ENCODE measurements at regions not wholly inside any gene's neighbourhood (a gene's known extent, or its start where the extent isn't known, plus 50 kb on each side); places are given as distances from the start of the nearest gene placed in this dataset.

- DNase-seq: no peak
These were observed 89.2 kb downstream of the KCNRG start for GRCh38 chr13:50104493-50104892.

DNA sequence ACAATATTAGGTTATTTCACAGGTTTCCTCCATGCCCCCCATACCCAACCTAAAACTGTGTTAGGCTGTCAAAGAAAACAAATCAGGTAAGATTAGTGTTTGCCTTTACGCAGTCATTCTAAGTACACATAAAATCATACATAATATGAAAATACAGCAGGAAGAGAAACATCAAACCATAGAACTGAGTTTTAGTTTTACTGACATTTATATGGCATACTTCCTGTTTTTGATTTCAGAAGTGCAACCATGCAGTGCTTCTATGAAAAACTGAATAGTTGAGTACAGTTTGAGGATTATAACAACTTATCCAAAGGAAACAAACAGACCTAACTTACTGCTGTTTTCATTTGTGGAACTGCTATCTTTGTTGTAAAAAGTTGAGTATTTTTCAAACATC, 91.3 kb downstream of the KCNRG start:
- no peak for DNase-seq

DNA sequence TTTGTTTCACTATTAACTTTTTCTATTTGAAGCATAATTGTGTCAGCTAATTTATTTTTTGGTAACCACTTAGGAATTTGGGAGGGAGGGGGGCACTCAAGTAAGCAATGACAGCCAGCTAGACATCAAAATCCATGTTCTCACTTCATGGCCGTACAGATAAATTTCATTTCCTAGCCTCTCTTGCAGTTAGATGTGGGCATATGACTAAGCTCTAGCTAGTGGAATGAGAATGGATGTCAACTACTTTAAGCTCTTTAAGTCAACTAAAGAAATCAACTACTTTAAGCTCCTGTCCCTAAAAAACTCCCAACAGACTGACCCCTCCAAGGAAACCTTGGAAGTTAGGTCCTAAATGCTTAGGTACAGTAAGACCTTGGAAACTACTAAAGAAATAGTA, 92.0 kb downstream of the KCNRG start:
- DNase-seq: no peak

- no peak for DNase-seq
These were observed 99.7 kb downstream of the KCNRG start for GRCh38 chr13:50114961-50115360.

GRCh38 chr13:50115695-50116094, 100.5 kb downstream of the KCNRG start:
- no peak for DNase-seq

- no peak for DNase-seq
These were observed 101.3 kb downstream of the KCNRG start for GRCh38 chr13:50116430-50116973.

GRCh38 chr13:50119591-50119990, 104.3 kb downstream of the KCNRG start:
- DNase-seq: no peak

DNA sequence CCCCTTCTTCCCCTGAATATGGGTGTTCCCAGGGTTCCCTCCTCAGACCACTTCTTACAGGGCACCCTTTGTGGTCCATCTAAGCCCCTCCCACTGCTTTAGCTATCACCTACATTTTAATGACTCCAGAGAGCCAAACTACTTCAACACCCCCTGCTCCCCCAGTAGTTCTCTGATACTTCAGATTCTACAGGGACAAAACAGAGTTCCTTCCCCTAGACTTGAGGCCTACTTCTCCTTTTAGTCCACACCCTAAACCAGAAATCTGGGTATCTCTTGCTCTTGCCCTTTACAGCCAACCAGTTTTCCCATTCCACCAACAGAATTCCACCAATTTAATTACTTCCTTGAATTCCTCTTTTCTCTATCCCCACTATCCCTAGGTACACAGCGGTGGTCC, 107.2 kb downstream of the KCNRG start:
- DNase-seq: no peak

GRCh38 chr13:50123002-50123401, 107.8 kb downstream of the KCNRG start:
- DNase-seq: no peak

DNA sequence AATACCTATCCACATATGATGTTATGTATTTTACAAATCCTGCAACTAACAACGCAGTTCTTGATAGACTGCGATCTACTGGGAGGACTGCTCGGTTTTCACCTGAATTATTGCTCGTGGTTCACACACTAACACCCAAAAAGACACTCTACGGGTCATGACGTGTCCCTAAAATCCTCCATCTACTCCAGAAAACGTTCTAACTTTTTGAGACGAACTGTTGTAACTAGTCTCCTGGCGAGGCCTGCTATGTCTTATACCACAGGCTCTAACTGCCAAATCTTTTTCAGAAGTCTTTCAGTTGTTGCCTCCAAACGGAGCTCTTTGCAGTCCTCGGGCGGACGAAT, 108.2 kb downstream of the KCNRG start:
- DNase-seq: no peak

DNA sequence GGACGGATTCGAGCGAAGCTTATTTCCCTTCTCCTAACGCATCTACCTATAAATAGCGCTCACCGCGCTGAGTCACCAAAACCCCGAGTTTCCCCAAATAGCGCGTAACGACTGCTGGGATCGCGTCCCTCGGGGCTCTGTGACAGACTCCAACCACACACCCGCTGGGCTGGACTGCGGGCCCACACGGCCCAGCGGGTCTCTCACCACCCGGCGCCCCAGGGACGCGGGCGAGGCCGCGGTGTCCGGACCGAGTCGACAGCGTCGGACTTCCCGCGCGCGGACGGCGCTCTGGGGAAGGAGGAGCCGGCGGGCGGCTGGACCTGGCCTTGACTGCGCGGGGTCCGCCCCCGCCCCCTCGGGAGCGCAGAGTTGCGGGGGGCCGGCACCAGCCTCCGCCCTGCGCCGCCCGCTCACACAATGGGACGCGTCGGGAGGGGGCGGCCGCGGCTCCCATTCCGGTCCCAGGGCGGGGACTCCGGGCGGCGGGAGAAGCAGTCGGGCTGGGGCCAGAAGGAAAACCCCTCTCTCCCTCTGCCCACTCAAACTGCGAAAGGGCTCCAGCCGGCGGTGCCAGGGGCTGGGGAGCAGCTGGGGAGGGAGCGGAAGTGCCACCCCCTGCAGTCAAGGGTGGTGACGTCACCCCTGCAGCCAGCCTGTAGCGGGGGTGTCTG, 108.8 kb downstream of the KCNRG start:
- DNase-seq: peak; percentile 79

DNA sequence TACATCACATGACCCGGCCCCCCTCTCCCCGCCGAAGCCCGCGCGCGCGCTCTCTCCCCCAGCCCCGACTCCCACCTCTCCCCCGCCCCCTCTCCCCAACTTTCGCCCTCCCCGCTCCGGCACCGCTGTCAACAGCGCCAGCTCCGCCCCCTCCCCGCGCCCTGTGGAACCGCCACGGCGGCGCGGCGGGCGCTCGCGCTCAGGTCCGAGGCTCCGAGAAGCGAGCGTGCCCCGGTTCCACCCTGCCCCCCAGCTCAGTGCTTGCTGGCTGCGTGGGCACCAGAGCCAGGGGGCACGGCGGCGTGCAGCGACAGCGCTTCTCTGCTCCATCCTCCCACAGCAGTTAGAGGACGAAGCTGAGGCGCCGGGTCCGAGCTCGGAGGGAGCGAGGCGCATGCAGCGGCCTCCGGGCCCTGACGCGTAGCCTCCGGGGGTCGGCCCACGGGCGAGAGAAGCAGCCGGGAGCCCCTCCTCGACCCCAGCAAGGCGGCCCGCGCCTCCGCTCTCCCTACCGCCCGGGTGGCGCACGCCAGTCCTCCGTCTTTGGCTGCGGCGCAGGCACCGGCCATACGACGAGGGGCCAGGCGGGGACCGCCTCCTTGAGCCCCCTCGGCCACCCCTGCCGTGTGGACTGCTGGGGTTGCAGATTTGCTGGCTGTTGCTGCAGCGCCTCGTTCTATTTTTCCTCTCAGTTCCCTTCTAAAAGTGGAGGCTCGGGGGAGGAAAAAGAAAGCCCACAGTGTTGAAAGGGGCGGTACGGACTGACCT, 109.5 kb downstream of the KCNRG start:
- DNase-seq: peak; percentile 91

GRCh38 chr13:50125304-50125553, 110.0 kb downstream of the KCNRG start:
- no peak for DNase-seq

DNA sequence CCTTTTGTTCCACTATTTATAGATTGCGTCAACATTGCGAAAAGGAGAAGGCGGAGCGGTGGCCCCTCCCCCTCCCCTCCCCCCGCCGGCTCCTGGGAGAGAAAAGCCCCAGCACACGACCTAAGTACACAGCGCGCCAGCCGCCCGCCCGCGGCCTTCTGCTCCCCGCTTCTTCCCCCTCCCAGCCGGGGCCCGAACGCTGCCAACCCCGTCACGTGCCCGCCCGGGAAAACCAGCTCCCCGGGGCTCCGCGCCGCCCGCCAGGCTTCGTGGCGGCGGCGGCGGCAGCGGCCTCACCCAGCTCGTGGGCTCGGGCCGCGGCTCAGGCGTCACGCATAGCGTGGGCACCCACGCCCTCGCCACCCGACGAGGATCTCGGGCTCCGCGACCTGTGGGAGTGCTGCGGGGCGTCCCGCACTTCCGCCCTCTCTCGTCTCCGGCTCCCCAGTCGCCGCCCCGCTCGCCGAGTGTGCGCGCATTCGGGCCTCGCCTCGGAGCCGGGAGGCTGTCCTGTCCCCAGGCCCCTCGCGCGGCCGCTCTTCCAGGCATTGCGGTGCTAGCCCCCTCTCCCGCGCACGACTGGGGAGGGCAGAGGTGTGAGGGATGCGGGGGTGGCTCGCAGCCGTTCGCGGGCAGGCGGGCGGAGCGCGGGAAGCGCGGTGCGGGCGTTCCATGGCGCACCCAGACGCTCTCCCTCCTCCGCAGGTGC, 110.5 kb downstream of the KCNRG start:
- DNase-seq: peak; percentile 80

- DNase-seq: no peak
These were observed 111.2 kb downstream of the KCNRG start for GRCh38 chr13:50126263-50126992.

DNA sequence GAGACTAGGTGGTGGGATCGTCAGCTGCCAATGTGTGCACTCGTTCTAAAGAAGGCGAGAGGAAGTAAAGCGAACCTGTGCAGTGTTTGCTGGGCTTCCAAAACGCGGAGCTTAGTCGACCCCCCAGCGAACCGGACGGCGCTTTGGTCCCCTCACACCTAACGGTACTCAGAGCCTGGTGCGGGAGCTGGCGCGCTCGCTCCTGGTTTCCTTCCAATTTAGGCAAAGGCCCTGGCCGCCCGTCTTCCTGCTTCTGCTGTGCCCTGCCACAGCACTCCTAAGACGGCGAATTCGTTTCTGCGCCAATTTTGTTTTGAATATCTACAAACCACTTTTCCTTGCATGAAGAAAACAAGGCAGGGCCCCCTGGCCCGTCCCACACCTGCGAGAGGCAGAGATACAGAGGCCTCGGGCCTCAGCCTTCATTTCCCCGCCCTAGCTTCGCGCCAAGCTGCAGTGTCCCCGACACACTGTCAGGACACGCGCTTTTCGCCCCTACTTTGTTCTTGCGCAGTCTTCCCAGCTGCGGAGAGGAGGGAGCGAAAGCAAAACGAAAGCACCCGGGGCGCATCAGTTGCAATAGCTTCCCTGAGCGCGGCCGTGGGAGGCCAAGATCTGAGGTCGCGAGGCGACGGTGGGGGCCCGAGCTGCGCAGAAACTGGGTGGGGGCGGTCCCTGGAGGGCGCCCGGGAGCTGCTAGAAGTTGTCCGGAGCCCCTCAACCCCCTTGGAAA, 111.9 kb downstream of the KCNRG start:
- peak; percentile 65 for DNase-seq

GRCh38 chr13:50127726-50128291, 112.6 kb downstream of the KCNRG start:
- DNase-seq: no peak

- peak; percentile 39 for DNase-seq
These were observed 113.2 kb downstream of the KCNRG start for GRCh38 chr13:50128428-50128931.

DNA sequence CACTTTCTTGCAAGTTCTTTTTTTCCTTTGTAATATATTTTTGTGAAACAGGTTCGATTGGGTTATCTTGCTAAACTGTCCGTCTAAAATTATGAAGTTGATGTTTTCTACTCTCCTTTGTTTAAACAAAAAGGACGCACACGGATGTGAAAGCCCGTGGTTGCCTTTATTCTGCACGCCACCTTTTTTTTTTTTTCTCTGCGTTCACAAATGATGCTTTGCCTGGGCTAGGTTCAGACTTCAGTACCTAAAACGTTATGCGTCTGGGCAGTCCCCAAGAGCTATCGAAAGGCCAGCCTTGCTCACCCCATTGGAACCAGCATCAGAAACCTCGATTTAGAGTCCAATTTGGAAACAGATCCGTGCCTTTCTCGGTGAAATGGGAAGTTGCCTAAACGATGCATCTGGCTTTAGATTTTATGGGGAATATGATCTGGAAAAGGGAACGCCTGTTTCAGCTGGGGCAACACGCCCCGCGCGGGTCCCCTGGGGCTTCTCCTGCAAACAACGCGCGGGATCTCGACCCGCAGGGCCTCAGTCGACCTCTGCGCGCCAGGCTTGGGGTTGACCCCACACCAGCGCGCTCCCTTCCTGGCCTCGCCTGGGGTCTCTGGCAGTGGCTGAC, 113.9 kb downstream of the KCNRG start:
- no peak for DNase-seq

DNA sequence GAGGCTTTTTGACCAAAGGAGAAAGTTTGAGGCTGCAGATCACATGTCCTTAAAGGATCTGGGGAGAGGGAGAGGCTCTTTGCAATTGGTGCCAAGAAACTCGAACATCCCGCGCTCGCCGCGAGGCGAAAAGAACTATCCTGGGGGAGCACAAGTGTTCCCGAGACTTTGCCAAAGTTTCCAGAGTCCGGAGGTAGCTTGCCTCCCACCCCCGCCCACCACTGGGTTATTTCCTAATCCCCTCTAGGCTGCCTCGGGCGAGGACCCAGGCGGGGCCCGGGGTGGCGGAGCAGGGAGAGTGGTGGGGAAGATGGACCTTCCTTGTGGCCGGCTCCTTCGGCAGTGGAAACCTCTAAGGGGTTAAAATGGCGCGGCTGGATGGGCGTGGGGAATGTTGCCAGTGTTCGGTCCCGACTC, 114.5 kb downstream of the KCNRG start:
- DNase-seq: no peak

- peak; percentile 46 for DNase-seq
These were observed 115.1 kb downstream of the KCNRG start for GRCh38 chr13:50130123-50130946.
